ENCODE measurements at regions not wholly inside any gene's neighbourhood (a gene's known extent, or its start where the extent isn't known, plus 50 kb on each side); places are given as distances from the start of the nearest gene placed in this dataset.

- TF ChIP-seq, protein P1, sequence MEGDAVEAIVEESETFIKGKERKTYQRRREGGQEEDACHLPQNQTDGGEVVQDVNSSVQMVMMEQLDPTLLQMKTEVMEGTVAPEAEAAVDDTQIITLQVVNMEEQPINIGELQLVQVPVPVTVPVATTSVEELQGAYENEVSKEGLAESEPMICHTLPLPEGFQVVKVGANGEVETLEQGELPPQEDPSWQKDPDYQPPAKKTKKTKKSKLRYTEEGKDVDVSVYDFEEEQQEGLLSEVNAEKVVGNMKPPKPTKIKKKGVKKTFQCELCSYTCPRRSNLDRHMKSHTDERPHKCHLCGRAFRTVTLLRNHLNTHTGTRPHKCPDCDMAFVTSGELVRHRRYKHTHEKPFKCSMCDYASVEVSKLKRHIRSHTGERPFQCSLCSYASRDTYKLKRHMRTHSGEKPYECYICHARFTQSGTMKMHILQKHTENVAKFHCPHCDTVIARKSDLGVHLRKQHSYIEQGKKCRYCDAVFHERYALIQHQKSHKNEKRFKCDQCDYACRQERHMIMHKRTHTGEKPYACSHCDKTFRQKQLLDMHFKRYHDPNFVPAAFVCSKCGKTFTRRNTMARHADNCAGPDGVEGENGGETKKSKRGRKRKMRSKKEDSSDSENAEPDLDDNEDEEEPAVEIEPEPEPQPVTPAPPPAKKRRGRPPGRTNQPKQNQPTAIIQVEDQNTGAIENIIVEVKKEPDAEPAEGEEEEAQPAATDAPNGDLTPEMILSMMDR (IDR thresholded peaks at IDR 0.05) = no peak
- Histone ChIP-seq H3K9ac (ENCODE audit: low read depth in 2 of 2, low read length in 2 of 2) (no peak overlapping the region), H3K9me3 (no peaks in the 10 kb centered on the region), H3K4me3 (no peak overlapping the region), H3K4me1 (no peaks in the 10 kb centered on the region), H3K27me3 (no peaks in the 10 kb centered on the region), H3K27ac (no peak overlapping the region), H3K36me3 (no peaks in the 10 kb centered on the region)
- DNase-seq = no peak
- intact Hi-C loops (cut with DNase I) = no loop called here
These were observed 136.2 kb upstream of the CTTNBP2 start for GRCh38 chr7:118009419-118009818.

DNA sequence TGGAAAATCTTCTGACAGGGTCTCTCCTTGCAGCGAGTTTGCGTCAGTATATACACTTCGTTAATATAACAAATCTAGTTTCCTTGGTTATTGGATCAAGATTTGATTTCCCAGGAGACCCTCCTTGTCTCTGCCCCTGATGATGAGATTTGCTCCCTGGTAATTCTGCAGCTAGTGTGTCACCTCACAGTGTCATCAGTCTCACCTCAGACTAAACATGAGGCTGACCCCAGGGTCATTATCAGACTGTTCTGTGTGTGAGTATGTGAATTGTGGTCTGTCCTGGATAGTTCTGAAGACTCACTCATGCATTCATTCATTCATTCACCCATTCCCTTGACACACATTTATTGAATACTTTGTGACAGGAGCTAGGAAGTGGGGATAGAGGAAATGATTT is 138.4 kb upstream of the CTTNBP2 start:
- intact Hi-C loops (cut with DNase I) = no loop called here
- Histone ChIP-seq H3K27ac (no peak overlapping the region), H3K9me3 (no peaks in the 10 kb centered on the region), H3K9ac (ENCODE audit: low read depth in 2 of 2, low read length in 2 of 2) (no peak overlapping the region), H3K27me3 (no peaks in the 10 kb centered on the region), H3K4me3 (no peak overlapping the region), H3K36me3 (no peaks in the 10 kb centered on the region), H3K4me1 (no peaks in the 10 kb centered on the region)
- DNase-seq = no peak
- TF ChIP-seq, protein P1 (IDR thresholded peaks at IDR 0.05) = no peak

GRCh38 chr7:118013252-118014010 is 140.2 kb upstream of the CTTNBP2 start:
- Histone ChIP-seq H3K27me3 (no peaks in the 10 kb centered on the region), H3K9ac (ENCODE audit: low read depth in 2 of 2, low read length in 2 of 2) (no peak overlapping the region), H3K27ac (no peak overlapping the region), H3K4me1 (no peaks in the 10 kb centered on the region), H3K9me3 (no peaks in the 10 kb centered on the region), H3K4me3 (no peak overlapping the region), H3K36me3 (no peaks in the 10 kb centered on the region)
- TF ChIP-seq, protein P1 (IDR thresholded peaks at IDR 0.05) = no peak
- no peak for DNase-seq
- intact Hi-C loops (cut with DNase I) = no loop called here

- DNase-seq = no peak
- Histone ChIP-seq H3K36me3 (no peaks in the 10 kb centered on the region), H3K9me3 (no peaks in the 10 kb centered on the region), H3K27ac (no peak overlapping the region), H3K4me1 (no peaks in the 10 kb centered on the region), H3K4me3 (no peak overlapping the region), H3K27me3 (no peaks in the 10 kb centered on the region), H3K9ac (ENCODE audit: low read depth in 2 of 2, low read length in 2 of 2) (no peak overlapping the region)
- TF ChIP-seq, protein P1 (IDR thresholded peaks at IDR 0.05) = no peak
- intact Hi-C loops (cut with DNase I) = no loop called here
These were observed 149.3 kb upstream of the CTTNBP2 start for GRCh38 chr7:118022546-118022945.

- TF ChIP-seq, protein P1 (IDR thresholded peaks at IDR 0.05) = no peak
- Histone ChIP-seq H3K9me3 (no peaks in the 10 kb centered on the region), H3K4me3 (no peak overlapping the region), H3K27ac (no peak overlapping the region), H3K27me3 (no peaks in the 10 kb centered on the region), H3K36me3 (no peaks in the 10 kb centered on the region), H3K9ac (ENCODE audit: low read depth in 2 of 2, low read length in 2 of 2) (no peak overlapping the region), H3K4me1 (no peaks in the 10 kb centered on the region)
- intact Hi-C loops (cut with DNase I) = no loop called here
- DNase-seq = no peak
These were observed 153.6 kb upstream of the CTTNBP2 start for GRCh38 chr7:118026791-118027190.

Data from colonic mucosa (tissue), 4 donors.